Pons (tissue), 1 donor: ENCODE measurements at regions not wholly inside any gene's neighbourhood (a gene's known extent, or its start where the extent isn't known, plus 50 kb on each side); places are given as distances from the start of the nearest gene placed in this dataset.
"Not testable (repeated sequence)": the region's sequence is repeated elsewhere in the genome, so short reads cannot be mapped to it uniquely, and the experiment has no call there.

Experiments
- DNase-seq: peaks from one replicate; pipeline ENCODE4 v3.0.0-alpha.2; 2016; ENCODE audit warnings: low spot score

DNA sequence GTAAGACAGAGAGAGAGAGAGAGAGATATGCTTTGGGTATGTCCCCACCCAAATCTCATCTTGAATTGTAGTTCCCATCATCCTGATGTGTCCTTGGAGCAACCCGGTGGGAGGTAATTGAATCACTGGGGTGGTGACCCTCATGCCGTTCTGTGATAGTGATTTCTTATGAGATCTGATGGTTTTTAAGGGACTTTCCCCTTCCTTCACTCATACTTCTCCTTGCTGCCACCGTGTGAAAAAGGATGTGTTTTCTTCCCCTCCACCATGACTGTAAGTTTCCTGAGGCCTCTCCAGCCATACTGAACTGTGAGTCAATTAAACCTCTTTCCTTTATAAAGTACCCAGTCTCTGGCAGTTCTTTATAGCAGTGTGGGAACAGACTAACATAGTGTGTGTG, 60.3 kb downstream of the EOMES start:
- no peak for DNase-seq

DNA sequence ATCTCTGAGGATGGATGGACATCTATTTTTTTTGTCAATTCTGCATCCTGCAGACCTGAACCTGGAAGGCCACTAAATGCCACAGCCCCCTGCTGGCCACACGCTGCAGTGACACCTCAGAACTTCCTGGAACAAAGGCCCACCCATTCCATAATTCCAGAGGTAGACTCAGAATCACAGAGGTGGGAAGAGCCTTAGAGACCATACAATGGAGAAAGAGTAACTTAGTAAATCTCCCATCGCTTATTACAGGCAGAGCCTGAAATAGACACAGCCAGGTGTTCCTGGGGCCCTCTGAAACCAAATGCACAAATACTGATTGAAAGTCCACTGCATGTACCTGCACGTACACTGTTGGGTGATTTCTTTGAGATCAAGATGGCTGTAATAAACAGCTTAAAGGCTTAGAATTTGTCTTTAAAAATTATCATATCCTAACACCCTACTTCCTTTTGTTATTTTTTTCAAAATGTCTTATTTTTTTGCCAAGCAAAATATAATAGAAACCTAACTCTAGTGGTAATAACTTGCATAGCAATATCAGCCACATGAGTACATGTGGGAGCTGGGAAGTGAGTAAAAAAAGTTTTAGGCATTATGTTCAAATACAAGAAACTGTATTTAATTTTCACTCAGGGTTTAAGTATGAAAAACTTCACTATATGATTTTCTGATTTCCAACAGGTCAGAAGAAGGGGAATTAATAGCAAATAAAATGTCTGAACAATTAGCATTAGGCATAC, 62.7 kb downstream of the EOMES start:
- peak; percentile 14 for DNase-seq

DNA sequence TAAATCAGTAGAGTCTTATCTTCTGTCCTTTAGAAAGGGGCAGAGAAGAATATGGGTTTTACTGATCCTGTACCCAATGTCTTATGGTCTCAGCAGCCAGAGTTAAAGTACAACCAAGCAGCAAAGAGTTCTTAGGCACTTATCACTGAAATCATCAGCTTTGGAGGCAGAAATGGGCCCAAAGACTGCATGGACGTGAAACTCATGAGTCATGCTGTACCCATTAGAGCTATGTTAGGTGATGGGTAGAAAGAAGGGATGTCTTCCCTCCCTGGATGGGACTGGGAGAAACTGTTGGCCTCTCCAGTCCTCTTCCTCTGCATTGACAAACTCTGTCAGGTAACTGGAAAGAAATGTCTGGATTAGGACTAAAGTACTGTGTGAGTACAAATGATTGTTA, 63.4 kb downstream of the EOMES start:
- no peak for DNase-seq

DNA sequence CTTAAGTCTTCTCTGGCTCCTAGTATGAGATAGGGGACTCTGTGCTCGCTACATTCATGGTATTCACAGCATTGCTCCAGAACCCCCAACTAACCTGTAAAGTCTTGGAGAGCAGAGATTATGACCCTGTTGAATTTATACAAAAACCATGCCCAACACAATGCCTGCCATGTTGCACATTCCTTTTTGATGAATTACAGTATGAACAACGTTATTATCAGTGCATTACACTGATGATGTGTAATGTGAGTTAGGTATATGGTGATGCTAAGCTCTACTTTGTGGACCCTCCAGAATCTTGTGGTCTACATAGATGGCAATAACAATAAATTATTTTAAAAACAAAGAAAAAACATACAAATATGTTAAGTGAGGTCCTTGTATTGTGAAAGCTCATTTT, 64.3 kb downstream of the EOMES start:
- no peak for DNase-seq

DNA sequence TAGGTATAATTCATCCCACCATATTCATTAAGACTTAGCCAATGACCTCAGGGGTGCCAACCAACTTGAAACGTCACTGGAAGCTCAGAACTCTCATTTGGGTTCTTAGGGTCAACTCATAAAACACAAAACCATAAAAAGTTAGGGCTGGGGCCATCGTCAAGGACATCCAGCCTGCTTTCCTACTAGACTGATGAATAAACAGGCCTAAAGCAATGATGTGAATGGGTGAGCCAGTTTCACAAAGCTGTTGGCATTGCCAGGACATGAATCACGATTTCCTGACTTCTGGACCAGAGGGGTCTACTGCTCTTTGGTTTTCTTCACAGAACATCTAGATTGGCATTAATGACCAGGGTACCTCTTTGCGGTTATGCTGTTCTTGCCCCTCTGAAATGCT, 64.7 kb downstream of the EOMES start:
- no peak for DNase-seq

DNA sequence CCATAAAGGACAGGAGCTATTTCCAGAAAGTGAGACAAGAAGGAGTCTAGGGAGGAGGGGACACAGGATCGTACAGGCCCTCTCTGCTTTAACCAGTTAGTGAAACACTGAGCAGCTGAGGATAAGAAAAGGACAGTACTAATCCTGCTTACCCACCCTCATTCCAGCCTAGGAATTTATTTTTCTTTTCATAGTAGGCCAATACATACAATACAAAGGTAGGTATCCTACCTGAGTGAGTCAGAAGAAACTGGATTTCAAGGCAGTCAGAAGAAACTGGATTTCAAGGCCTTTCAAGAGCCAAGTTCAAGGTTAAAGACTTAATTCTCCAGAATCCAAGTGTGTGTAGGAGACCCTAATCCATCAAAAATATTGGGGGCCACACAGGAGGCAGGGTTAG, 65.3 kb downstream of the EOMES start:
- DNase-seq, result no peak

DNA sequence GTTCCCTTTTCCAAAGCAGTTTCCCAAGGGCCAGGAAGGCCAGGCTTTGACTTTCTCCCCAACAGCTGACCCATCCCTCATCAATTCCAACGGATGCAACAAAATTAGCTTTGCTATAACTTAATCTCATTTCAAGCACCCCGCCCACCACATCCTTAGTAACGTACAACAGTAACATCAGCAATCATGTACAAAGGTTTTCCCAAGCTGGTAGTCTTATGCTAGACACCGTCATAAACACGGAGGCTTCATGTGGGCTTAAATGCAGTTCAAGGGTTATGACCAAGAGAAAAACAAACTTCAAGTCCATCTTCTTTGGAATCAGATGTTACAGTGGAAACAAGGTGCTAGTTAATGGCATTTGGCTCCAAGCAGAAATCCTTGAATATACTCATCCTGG, 66.6 kb downstream of the EOMES start:
- no peak for DNase-seq

DNA sequence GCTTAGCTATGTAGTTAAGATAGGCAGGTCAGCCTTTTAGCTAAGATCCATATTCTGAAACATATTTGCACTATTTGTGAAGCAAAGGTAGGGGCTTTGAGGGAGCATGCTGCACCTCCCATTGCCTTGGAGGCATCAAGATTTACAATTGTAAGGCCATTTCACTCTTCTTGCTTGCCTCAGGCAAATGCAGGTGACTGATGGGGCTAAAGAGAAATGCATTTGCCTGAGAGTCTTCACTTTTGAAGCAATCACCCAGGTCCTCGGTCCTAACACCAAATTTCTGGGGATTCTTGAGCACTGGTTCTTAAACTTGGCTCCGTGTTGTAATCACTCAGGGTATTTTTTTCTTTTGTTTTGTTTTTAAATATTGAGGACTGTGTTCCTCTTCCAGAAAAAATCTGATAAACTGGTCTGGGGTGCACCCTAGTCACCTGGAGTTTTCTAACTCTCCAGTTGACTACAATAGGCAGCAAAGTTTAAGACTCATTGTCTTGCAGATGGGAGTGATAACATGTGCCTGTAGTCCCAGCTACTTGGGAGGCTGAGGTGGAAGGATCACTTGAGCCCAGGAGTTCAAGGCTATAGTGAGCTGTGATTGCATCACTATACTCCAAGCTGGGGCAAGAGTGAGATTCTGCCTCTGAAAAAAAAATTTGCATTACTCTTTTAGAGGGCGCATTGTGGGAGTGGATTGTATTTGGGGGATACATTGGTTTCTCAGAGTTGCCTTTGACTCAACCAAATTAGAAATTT, 68.1 kb downstream of the EOMES start:
- no peak for DNase-seq

DNA sequence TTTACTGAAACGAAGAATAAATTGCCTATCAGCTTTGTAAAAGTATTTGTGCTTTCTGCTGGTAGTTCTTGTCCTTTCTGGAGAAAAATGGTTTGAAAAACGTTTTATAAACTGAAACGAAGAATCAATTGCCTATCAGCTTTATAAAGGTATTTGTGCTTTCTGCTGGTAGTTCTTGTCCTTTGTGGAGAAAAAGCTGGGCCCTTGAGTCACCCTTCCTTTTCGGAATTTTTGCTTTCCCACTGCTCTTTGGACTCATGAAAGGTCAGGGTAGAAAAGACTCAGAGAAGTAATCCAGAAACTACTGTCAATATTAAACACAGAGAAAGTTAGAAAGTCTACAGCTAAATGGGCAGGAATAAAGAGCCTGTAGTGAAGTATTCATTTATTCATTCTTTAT, 72.8 kb downstream of the EOMES start:
- no peak for DNase-seq

DNA sequence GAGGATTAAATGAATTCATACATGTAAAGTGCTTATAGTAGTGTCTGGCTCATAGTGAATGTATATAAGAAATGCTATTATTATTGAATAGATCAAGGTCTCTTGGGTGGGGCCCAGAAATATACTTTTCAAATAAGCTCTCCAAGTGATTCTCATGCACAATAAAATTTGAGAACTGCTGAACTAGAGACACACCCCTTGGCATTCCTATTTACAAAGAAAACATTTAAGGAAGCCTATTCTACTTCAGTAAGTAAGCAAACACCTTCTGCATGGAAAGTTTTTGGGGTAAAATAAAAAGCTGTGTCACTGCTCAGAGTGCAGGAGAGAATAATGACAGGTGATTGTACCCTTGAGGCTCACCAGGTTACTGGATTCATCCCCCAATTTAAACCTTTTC, 75.2 kb downstream of the EOMES start:
- no peak for DNase-seq

DNA sequence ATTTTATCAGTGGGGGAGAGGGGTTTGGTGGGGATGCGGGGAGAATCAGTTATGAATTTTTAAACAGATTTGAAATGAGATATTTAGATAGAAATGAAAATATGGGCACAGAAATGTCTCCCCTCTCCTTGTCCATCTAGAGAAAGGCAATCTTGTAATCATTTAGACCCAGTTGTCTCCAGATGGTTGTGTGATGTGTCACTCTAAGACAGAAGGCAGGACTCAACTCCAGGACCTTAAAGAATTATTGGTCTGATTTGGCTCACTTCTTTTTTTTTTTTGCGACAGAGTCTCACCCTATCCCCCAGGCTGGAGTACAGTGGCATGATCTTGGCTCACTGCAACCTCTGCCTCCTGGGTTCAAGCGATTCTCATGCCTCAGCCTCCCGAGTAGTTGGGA, 77.2 kb downstream of the EOMES start:
- DNase-seq, result no peak

DNA sequence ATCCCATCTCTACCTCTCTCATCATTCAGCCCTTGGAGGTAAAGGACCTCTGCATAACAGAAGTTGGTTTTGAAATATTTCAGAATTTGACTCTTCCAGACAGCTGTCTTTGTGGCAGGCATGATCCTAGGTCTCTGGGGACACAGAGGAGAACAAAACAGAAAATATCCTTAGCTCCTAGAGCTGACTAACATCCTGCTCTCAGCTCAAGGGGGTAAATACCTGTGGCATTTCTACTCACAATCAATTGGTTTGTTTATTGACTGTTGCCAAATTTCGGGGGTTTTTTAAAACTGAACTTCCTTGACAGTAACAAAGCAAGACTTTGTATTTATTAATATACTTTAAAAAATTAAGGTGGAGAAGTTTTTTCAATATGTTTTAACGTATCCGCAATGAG, 78.8 kb downstream of the EOMES start:
- DNase-seq, result no peak

DNA sequence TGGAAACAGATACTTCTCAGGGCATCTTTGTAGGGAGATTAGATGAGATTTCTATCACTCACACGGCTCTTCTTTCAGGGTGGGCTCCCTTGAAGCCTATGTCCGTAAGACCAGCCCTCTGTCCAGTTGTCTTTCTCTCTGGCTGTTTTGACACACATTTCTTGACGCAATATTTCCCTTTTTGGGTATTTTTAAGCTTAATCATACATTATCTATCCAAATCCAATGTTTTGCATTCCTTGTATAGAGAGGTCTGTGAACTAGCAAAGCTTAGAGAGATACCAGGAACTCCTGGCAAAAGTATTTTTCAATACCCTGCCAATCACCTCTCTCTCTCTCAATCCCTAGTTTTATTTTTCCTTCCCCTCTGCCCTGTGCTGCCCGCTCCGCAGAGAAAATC, 79.3 kb downstream of the EOMES start:
- DNase-seq, result no peak

DNA sequence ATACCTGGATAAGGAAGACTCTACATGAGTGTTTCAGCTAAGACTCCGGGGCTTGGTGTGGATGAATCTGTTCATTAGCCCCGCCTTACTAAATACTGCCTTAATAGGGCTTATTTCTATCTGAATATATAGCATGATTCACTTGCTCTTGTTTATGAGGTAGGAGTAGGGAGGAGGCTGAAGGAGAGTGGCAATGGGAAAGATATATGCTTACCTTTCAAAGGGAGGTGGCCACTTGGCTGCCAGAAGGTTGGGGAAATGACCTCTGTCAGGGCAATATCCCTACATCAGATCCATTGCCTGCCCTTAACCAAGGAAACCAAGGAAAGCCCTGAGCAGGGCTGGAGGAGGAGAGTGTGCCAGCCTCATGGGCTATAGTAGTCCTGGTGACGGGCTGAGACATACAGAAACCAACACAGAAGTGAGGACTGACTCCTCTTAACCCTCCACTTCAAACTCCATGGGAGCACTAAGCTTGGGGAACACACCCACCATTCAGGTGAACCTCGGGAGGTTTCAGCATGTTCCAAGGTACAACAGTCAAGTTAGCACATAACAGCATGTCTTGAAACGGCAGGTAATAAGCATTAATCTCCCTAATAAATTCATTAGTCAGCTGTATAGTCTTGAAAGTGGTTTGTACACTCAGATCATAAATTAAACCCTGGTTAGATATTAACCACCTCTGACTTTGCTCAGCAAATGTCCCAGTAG, 80.1 kb downstream of the EOMES start:
- DNase-seq, result no peak

DNA sequence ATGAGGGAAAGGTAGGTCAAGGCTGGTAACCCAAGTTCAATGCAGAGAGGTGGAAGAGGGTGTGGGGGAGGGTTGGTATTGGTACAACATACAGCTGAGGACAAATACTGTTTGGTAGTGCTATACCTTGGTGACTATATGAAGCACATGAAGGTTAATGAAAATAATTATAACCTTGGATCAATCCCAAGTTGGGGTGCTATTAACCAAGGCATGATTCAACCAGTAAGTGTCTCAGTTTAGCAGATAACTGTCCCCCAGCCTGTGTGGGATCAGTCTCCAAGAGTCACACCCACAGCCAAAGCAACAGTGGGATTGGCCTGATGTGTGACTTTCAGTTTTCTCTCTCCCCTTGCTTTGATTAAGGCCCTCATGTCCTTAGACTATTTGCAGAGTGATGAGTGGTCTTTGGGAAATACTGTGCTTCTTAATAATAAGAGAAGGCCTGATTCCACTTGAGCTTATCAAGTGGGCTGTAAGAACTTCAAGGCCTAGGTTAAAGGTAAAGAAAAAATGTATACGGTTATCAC, 80.8 kb downstream of the EOMES start:
- no peak for DNase-seq

DNA sequence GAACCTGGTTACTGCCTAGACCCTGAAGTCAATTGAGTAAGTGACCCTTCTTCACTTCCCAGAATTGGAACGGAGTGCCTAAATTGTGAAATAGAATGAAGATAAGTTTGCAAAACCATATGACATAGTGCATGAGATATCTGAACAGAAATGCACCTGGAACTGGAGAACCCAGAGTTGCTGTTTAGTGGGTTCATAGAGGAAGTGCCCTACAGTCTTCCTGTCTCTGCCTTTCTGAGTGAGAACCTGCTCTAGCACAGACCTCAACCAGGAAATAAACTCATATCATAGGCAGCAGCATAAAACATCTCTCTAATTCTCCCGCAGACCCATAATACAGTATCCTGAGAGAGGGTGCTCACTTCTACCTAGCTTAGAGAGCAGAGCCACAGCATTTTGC, 82.9 kb downstream of the EOMES start:
- no peak for DNase-seq

DNA sequence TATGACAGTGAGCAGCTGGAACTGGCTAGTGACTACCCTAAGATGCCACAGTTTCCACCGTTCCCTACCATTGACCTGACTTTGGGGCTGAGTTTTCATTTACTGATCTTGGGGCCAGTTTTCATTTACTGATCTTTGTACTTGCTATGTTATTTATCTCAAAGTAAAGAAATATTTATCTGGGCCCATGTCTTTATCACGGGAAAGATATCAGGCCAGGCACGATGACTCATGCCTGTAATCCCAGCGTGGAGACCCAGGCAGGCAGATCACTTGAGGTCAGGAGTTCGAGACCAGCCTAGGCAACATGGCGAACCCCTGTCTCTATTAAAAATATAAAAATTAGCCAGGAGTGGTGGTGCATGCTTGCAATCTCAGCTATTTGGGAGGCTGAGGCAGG, 83.5 kb downstream of the EOMES start:
- DNase-seq, result no peak

DNA sequence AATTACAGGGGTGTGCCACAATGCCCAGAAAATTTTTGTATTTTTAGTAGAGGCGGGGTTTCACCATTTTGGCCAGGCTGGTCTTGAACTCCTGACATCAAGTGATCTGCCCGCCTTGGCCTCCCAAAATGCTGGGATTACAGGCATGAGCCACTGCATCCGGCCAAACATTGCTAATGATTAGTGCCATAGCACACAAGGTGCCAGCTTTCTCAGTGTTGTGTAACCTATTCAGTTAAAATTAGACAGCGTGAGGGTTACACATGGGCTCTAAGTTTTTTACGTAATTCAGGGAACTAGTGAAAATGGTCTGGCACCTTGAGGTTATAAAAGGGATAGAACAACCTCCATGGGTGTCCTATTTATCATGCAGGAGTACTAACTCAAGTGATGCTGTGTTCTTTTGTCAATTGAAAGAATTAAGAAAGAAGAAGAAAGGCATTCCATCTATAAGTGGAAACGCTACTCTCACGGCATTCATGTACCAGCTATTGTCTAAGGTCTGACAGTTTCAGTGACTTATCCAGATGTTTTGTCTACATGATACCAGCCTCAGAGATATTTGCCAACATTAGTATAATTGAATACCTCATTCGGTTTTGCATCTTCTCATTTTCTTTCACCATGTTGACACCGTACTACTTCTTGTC, 84.7 kb downstream of the EOMES start:
- DNase-seq, result no peak

DNA sequence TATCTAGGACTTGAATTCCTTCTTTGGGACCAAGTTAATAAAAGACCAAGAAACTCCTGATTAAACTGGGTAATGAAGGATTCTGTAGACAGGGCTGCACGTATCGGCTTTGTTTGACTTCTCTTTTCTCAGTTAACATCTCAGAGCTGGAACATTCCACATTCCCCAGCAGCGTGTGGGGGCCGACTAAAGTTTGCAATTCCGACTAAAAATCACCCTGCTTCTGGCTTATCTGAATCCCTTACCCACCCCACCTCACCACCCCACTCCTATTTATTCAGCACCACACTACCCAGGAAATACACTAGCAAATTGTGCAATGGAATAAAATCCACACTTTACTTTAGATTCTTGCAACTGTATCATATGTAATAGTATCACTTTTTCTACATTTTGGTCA, 87.1 kb downstream of the EOMES start:
- not testable (repeated sequence) for DNase-seq

DNA sequence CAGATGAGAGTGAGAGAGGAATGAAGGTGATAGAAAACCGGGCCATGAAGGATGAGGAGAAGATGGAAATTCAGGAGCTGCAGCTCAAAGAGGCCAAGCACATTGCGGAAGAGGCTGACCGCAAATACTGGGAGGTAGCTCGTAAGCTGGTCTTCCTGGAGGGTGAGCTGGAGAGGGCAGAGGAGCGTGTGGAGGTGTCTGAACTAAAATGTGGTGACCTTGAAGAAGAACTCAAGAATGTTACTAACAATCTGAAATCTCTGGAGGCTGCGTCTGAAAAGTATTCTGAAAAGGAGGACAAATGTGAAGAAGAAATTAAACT, 88.9 kb downstream of the EOMES start:
- peak; percentile 25 for DNase-seq

DNA sequence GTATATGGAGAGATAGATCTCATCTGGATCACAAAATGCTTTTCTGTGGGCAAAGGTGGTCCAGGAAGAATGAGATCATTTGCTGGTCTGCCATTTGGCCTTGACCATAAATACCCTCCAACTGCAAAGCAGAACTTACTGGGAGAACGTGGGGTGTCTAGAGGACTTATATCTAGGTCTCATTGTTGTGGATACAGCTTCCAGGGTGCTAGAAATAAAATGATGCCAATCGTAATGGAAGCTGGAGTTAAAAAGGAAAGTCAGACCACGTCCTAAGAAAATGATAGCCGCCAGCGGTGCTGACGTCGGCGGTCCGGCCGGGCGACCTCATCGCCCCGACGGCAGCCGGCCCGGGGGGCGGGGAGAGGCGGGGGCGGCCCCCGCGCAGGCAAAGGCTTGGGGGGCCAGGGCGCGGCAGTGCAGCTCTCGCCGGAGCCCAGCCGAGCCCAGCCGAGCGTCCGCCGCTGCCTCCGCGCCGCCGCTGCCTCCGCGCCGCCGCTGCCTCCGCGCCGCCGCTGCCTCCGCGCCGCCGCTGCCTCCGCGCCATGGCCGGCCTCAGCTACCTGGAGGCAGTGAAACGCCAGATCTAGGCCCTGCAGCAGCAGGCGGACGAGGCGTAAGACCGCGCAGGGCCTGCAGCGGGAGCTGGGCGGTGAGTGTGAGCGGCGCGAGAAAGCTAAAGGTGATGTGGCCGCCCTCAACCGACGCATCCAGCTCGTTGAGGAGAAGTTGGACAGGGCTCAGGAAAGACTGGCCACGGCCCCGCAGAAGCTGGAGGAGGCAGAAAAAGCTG, 89.5 kb downstream of the EOMES start:
- peak; percentile 25 for DNase-seq

DNA sequence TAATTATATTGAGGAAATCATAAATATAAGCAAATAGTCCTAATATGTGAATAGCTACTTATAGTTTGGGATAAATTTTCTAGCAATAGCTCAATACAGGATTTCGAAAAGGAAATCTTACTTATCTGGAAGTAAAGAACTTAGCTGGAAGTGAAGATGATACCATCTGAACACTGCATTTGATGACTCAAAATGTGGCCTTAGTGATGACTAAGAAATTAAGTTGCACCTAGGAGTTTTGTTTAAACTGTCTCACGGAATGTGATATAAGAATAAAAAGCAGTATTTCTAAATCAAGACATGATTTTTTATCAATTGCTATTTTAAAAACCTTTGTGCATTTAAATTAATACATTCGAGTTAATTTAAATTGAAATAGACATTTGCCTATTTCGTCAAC, 91.2 kb downstream of the EOMES start:
- no peak for DNase-seq
